HG03097 (cell line): ENCODE measurements at regions not wholly inside any gene's neighbourhood (a gene's known extent, or its start where the extent isn't known, plus 50 kb on each side); places are given as distances from the start of the nearest gene placed in this dataset.
"Not testable (repeated sequence)": the region's sequence is repeated elsewhere in the genome, so short reads cannot be mapped to it uniquely, and the experiment has no call there.

Source experiments
- ATAC-seq: cut with Tn5 transposase; IDR thresholded peaks from one replicate; pipeline ENCODE4 v1.9.1; 2021; ENCODE audit not compliant: unreplicated experiment, low FRiP score

GRCh38 chr12:33672836-33673577 lies 233.4 kb upstream of the SYT10 start:
- no peak for ATAC-seq

DNA sequence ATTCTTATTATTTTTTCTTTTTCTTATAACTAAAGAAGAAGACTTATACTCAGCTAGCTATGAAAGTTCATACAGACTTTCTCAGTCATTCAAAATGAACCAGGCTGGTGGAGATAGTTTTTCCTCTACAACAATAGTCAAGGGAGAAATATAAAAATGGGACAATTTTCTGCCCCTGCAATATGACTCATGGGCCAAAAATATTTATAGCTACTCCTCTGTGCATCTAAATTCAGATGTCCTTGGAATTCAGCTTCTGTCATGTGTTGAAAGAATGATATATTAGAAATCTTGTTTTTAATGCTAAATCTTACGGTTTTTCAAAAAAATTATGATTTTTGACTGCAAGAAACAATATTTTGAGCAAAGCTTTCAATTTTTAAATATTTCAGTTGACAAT lies 237.2 kb upstream of the SYT10 start:
- no peak for ATAC-seq

GRCh38 chr12:33678221-33678964 lies 238.8 kb upstream of the SYT10 start:
- ATAC-seq: no peak

- ATAC-seq: no peak
Measured at GRCh38 chr12:33690562-33690961, 250.9 kb upstream of the SYT10 start.

DNA sequence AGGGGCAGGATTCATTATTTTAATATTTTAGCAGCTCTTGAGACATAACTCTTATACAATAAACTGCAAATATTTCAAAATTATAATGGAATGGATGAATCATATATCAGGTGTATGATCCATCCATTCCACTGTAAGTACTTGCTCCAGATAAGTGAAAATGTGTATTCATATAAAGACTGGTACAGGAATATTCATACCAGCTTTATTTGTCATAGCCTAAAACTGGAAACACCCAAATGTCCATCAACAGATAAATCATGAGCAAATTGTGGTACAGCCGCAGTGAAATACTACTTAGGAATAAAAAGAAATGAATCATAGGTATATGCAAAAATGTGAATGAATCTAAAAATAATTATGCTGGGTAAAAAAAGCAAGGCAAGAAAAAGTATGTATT lies 263.6 kb upstream of the SYT10 start:
- ATAC-seq: no peak

DNA sequence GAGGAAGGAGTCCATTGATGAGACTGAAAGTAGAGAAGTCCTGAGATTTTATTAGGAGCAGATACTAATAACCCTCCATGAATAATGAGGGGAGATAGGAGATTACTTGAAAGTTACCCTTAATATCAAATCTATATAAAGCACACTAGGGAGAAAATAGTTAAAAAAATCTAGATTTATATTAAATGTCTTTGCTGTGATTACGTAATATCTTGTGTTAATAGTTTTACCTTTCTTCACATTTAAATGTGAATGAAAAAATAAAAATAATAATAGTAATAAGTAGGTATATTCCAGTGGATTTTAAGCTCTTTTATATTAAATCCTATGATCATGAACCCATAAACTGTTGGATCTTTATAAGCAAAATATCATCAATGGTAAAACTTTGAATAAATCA lies 267.3 kb upstream of the SYT10 start:
- ATAC-seq: no peak

DNA sequence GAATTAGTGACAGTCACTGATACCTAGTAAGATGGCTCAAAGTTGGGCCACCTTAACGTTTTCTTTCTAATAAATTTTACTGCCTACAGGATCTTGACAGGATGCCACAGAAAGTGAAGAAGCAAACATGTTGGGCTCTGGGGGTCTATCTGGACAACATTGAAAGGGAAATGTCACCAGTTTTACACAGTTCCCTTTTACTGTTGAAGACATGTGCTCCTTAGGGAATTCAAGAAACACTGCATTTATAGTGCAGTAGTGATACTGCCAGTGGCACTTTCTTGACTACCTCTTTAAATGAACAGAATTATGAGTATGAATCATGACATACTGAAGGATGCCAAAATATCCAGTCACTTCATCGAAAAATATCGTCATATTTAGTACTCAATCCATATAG lies 269.3 kb upstream of the SYT10 start:
- ATAC-seq: no peak

- no peak for ATAC-seq
Measured at GRCh38 chr12:33710548-33710947, 270.9 kb upstream of the SYT10 start.

GRCh38 chr12:33718631-33719030 lies 279.0 kb upstream of the SYT10 start:
- ATAC-seq: no peak

DNA sequence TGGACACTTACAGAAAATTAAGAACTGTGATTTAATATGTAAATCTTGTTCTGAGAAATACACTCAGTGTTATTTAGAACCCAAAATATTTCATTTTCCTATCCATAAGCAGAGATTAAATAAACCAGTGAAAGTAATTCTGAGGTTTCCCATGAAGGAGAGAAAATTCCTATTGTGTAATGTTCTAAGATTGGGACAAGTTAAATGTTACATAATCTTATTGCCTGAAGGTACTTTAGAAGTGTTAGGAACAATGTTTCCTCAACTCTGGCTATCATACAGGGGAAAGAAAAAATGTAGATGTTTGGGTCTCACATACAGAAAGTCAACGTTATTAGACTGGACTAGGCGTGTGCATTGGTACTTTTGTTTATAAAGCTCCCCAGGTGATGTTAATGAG lies 281.9 kb upstream of the SYT10 start:
- ATAC-seq: no peak

- ATAC-seq: no peak
Measured at GRCh38 chr12:33724867-33725266, 285.2 kb upstream of the SYT10 start.

DNA sequence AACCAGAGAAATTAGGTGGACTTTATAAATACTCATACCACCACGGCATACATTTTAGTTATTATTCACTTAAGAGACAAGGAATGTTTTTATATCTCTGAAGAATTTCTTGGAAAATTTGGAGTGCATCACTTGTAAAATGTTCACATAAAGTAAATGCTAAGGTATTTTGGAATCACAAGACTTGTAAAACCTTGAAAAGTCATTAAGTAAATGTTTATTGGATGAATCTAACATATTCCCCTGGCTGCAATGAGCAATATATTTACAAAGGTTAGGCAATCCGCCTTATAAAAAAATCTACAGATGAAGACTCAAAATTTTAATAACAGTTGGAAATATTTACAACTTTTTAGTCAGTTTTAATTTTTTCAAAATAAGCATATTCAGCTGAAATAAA lies 287.4 kb upstream of the ALG10 start:
- no peak for ATAC-seq

DNA sequence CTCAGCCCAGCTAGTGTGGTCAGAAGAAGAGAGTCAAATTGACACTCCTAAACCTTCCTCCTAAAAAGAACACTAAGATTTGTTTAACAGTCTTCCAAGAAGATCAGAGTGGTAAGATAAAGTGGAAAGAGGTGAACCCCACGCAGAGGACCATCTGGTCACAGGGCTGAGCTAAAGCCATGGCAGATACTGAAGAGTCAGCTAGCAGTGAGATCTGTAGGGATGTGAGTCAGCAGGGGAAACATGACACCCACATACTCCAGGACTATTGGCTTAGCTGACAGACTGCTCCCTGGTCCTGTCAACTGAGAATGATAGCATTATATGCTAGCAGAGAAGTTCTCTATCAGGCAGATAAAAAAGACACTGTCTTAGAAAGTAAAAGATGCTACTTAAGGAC lies 269.4 kb upstream of the ALG10 start:
- no peak for ATAC-seq

DNA sequence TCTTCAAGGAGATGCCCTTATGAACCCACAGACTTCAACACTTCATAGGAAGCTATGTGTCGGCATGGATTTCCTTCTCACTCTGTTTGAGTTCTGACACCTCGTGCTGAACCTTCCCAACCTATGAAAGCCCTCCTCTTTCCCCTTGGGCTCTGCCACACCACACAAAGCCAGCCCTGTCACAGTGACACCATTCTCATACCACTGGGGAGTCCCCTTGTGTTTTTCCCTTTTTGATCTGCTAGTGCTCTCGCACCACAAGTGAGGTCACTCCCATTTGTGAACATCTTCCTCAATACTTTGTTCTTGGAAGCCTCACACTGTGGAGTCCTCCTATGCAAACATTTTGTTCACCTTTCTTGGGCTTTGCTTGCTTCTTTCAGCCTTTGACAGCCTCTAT lies 264.6 kb upstream of the ALG10 start:
- ATAC-seq: no peak

- no peak for ATAC-seq
Measured at GRCh38 chr12:33759279-33759678, 263.0 kb upstream of the ALG10 start.

DNA sequence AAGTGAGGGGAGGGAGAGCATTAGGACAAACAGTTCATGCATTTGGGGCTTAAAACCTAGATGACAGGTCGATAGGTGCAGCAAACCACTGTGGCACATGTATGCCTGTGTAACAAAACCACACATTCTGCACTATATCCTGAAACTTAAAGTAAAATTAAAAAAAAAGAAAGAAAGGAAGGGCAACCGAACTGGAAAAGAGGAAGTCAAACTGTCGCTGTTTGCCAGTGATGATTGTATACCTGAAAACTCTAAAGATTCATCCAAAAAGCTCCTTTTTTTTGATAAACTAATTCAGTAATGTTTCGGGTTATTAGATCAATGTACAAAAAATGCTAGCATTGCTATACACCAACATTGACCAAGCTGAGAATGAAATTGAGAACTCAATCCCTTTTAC lies 259.0 kb upstream of the ALG10 start:
- ATAC-seq: no peak

DNA sequence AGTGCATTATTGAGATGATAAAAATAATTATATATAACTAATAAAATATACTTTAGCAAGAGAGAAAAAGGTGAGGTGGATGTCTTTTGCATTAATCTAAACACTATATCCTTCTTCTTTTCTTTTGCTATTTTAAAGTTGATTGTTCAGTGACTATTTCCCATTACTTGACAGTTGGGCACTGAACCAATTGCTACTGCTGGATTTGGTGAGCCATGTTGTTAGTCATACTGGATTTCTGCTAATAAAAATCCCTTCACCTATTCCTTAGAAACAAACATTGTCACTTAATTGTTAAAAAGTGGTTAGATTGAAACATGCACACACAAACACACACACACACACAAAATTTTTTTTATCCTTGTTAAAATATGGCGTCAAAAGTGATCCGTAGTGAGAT lies 251.6 kb upstream of the ALG10 start:
- ATAC-seq: no peak

DNA sequence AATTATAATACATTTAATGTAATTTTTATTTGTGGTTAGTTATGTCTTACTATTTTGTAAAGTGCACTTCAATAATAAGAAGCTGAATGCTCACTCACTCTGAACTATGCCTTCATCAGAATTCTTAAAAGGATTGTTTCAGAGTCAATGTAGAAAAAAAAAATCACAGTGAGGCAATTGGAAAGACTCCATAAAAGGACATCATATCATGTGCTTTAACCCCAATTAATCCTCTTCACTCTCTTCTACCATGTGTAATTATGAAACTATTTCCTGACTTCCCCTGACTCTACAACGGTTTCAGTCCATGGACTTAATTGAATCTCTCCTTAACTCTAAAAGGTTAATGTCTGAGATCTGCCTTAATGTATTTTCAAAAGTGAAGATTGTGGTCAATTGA lies 250.4 kb upstream of the ALG10 start:
- ATAC-seq: no peak

- not testable (repeated sequence) for ATAC-seq
Measured at GRCh38 chr12:33773091-33773490, 249.2 kb upstream of the ALG10 start.

DNA sequence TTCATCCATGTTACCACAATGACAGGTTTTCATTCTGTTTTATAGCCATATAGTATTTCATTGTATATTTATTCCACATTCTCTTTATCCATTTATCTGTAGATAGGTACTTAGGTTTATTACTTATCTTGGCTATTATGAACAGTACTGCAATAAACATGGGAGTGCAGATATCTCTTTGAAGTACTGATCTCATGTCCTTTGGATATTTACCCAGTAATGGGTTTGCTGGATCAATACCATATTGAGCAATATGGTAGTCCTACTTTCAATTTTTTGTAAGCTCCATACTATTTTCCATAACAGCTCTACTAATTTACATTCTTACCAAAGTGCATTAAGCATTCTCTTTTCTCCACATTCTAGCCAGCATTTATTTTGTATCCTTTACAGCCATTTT lies 235.8 kb upstream of the ALG10 start:
- no peak for ATAC-seq

DNA sequence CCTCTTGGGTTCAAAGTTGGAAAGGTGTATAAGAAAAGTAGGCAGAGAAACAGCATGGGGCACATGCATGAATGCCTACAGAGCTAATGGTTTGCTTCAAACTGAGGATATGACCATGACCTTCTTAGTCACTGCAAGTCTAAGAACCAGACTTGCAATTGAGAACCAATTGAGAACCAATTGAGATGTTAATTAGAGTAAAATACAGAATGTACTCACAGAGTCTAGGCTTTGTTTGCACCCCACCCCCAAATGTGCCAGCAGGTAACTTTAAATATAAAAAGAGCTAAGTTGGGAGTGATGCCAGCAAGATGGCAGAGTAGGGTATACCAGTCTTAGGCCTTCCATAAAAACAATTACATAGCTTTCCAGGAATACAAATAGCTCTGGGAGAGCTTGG lies 227.3 kb upstream of the ALG10 start:
- ATAC-seq: no peak

GRCh38 chr12:33795536-33795935 lies 226.8 kb upstream of the ALG10 start:
- ATAC-seq: no peak
